ENCODE measurements at regions not wholly inside any gene's neighbourhood (a gene's known extent, or its start where the extent isn't known, plus 50 kb on each side); places are given as distances from the start of the nearest gene placed in this dataset.
A peak's percentile ranks its signal among the peaks of the same experiment; 100 is the strongest.

- H3K4me2 ChIP-seq: no peak overlapping the region
- DNase-seq (ENCODE audit: low spot score): no peak
- no peaks in the 10 kb centered on the region for H3K9me2 ChIP-seq (ENCODE audit: insufficient read depth)
- H3K36me3 ChIP-seq (ENCODE audit: insufficient read depth): no peaks in the 10 kb centered on the region
- H3F3A ChIP-seq (replicated peaks; ENCODE audit: low read depth): no peaks in the 10 kb centered on the region
- no peaks in the 10 kb centered on the region for H3K27me3 ChIP-seq (ENCODE audit: insufficient read depth)
- H3K27ac ChIP-seq (ENCODE audit: low read depth): no peak overlapping the region
- Mint-ChIP-seq H3K4me1 (peaks cover 22% of the 10 kb centered on the region), H3K4me3 (no peak overlapping the region), H3K36me3 (ENCODE audit: low read depth) (no peaks in the 10 kb centered on the region), H3K27me3 (ENCODE audit: insufficient read depth, low read depth, poor library complexity) (no peaks in the 10 kb centered on the region), H3K9me3 (no peaks in the 10 kb centered on the region), H3K27ac (peak overlapping the region; percentile 54; the same call in 1 of the 2 replicates)
- ATAC-seq: no peak
- H4K20me1 ChIP-seq (replicated peaks; ENCODE audit: insufficient read depth): no peaks in the 10 kb centered on the region
- TF ChIP-seq ETS1 (IDR thresholded peaks at IDR 0.05): no peak
- TF ChIP-seq JUNB (IDR thresholded peaks at IDR 0.05; ENCODE audit: unreplicated experiment): no peak
- no peak for TF ChIP-seq REST (IDR thresholded peaks at IDR 0.05; ENCODE audit: unreplicated experiment)
- TF ChIP-seq ZNF462 (CRISPR knock-in tag; IDR thresholded peaks at IDR 0.05): no peak
- TF ChIP-seq NANOG (IDR thresholded peaks at IDR 0.05; ENCODE audit: borderline replicate concordance): no peak
- TF ChIP-seq EZH2 (IDR thresholded peaks at IDR 0.05; ENCODE audit: low read depth, unreplicated experiment): no peak
- no peak for TF ChIP-seq ZNF114 (CRISPR knock-in tag; IDR thresholded peaks at IDR 0.05)
- TF ChIP-seq CREB1 (CRISPR knock-in tag; IDR thresholded peaks at IDR 0.05; ENCODE audit: low read depth): no peak
- TF ChIP-seq STAT1 (IDR thresholded peaks at IDR 0.05; ENCODE audit: unreplicated experiment): no peak
- no peak for TF ChIP-seq ZNF331 (CRISPR knock-in tag; IDR thresholded peaks at IDR 0.05; ENCODE audit: low read depth)
- TF ChIP-seq POLR2AphosphoS5 (IDR thresholded peaks at IDR 0.05; ENCODE audit: low read depth): no peak
- H3K4me3 ChIP-seq: no peak overlapping the region
- no peaks in the 10 kb centered on the region for H3K79me2 ChIP-seq (replicated peaks; ENCODE audit: insufficient read depth)
- peak overlapping the region; percentile 34; the same call in 1 of the 2 replicates for H2AFZ ChIP-seq
- 0 out of 2 replicates have a peak, but pooled peaks cover 4% of the 10 kb centered on the region for H3K4me1 ChIP-seq (ENCODE audit: insufficient read depth)
Observed at GRCh38 chr13:78402708-78403400, 200.5 kb downstream of the POU4F1 start.

Data from GM23338 (cell line).